ENCODE measurements at regions not wholly inside any gene's neighbourhood (a gene's known extent, or its start where the extent isn't known, plus 50 kb on each side); places are given as distances from the start of the nearest gene placed in this dataset.

DNA sequence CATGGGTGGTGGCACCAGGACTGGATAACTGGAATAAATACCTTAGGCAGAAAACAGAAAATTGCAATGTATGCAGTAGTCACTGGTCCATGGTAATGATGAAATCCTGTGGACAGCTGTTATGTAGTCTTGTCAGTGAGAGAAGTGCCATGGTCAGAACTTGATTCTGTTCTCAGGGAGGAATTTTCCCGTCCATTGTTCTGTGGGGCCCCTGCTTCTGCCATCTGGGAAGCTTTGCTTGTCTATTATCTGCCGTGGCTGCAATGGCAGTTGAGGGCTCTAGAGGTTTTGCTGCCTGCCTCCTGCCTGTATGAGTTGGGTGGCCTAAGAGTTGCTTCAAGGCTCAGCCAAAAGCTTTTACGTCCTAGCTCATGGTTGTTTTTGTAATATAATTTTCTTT lies 126.8 kb upstream of the SLC35B3 start:
- Histone ChIP-seq H3K9ac (ENCODE audit: insufficient read depth, low read depth, low read length) (no peak overlapping the region), H3K9me3 (ENCODE audit: low read length) (0 out of 2 replicates have a peak, but pooled peaks cover 13% of the 10 kb centered on the region), H4K20me1 (ENCODE audit: insufficient read depth, low read length) (no peaks in the 10 kb centered on the region), H3K4me1 (ENCODE audit: insufficient read depth, low read length) (peaks cover 5% of the 10 kb centered on the region), H3K27ac (ENCODE audit: extremely low read length, insufficient read depth, low read length) (no peak overlapping the region), H3K79me2 (ENCODE audit: insufficient read depth, low read length) (no peaks in the 10 kb centered on the region), H3K36me3 (replicated peaks in 1 of 2; ENCODE audit: control insufficient read depth in 1 of 2, insufficient read depth in 2 of 2, low read length in 2 of 2) (no peaks in the 10 kb centered on the region), H3K4me3 (replicated peaks in 1 of 3; ENCODE audit: insufficient read depth in 1 of 3, low read depth in 2 of 3, low read length in 3 of 3) (no peak overlapping the region), H3K4me2 (ENCODE audit: low read depth, low read length) (no peak overlapping the region), H3K27me3 (ENCODE audit: control insufficient read depth in 1 of 2, insufficient read depth in 2 of 2, low read length in 2 of 2) (no peaks in the 10 kb centered on the region), H2AFZ (ENCODE audit: low read length) (no peak overlapping the region)
- no peak for TF ChIP-seq FOXA3 (CRISPR knock-in tag; IDR thresholded peaks at IDR 0.05)
- no peak for TF ChIP-seq MIER2 (CRISPR knock-in tag; IDR thresholded peaks at IDR 0.05)
- TF ChIP-seq, protein P1, sequence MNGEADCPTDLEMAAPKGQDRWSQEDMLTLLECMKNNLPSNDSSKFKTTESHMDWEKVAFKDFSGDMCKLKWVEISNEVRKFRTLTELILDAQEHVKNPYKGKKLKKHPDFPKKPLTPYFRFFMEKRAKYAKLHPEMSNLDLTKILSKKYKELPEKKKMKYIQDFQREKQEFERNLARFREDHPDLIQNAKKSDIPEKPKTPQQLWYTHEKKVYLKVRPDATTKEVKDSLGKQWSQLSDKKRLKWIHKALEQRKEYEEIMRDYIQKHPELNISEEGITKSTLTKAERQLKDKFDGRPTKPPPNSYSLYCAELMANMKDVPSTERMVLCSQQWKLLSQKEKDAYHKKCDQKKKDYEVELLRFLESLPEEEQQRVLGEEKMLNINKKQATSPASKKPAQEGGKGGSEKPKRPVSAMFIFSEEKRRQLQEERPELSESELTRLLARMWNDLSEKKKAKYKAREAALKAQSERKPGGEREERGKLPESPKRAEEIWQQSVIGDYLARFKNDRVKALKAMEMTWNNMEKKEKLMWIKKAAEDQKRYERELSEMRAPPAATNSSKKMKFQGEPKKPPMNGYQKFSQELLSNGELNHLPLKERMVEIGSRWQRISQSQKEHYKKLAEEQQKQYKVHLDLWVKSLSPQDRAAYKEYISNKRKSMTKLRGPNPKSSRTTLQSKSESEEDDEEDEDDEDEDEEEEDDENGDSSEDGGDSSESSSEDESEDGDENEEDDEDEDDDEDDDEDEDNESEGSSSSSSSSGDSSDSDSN (CRISPR knock-in tag; IDR thresholded peaks at IDR 0.05), result no peak
- TF ChIP-seq NFKB2 (CRISPR knock-in tag; IDR thresholded peaks at IDR 0.05; ENCODE audit: borderline replicate concordance), result no peak
- TF ChIP-seq MIXL1 (CRISPR knock-in tag; IDR thresholded peaks at IDR 0.05), result no peak
- no peak for TF ChIP-seq PHF21A (CRISPR knock-in tag; IDR thresholded peaks at IDR 0.05)
- no peak for TF ChIP-seq KAT7 (CRISPR knock-in tag; IDR thresholded peaks at IDR 0.05; ENCODE audit: borderline replicate concordance)
- TF ChIP-seq ZNF609 (CRISPR knock-in tag; IDR thresholded peaks at IDR 0.05; ENCODE audit: borderline replicate concordance), result no peak
- TF ChIP-seq ZSCAN9 (CRISPR knock-in tag; IDR thresholded peaks at IDR 0.05; ENCODE audit: borderline replicate concordance), result no peak
- no peak for TF ChIP-seq ZKSCAN5 (CRISPR knock-in tag; IDR thresholded peaks at IDR 0.05)
- TF ChIP-seq ZHX1 (CRISPR knock-in tag; IDR thresholded peaks at IDR 0.05; ENCODE audit: low read depth), result no peak
- TF ChIP-seq SCMH1 (CRISPR knock-in tag; IDR thresholded peaks at IDR 0.05; ENCODE audit: borderline replicate concordance), result no peak
- no peak for TF ChIP-seq ZSCAN31 (CRISPR knock-in tag; IDR thresholded peaks at IDR 0.05; ENCODE audit: low read depth)
- TF ChIP-seq ZNF468 (CRISPR knock-in tag; IDR thresholded peaks at IDR 0.05), result no peak
- whole genome bisulfite sequencing (ENCODE audit: low lambda C conversion rate), result 27% methylated on average over 3 of the region's 3 CpGs
- no TSS peak for BruUV-seq (replicated peaks)
- FAIRE-seq (no peak), DNase-seq (ENCODE audit: low spot score) (no peak), ATAC-seq (no peak)
- in situ Hi-C loops (cut with HindIII; ENCODE audit: extremely low pct_ligation_motif_present, low pct_unique_long_range_greater_than_20kb), result no loop called here
- intact Hi-C loops (cut with micrococcal nuclease; ENCODE audit: unreplicated experiment), result no loop called here
- ChIA-PET POLR2A (no interaction called here), CTCF (ENCODE audit: low intra/inter-chr PET ratio, low total read pairs) (no interaction called here)

Measured in HepG2 (cell line).